ENCODE measurements at regions not wholly inside any gene's neighbourhood (a gene's known extent, or its start where the extent isn't known, plus 50 kb on each side); places are given as distances from the start of the nearest gene placed in this dataset.

- Histone ChIP-seq H3K27me3 (replicated peaks; ENCODE audit: insufficient read depth) (no peaks in the 10 kb centered on the region), H3K9me3 (no peaks in the 10 kb centered on the region), H3K36me3 (no peaks in the 10 kb centered on the region), H3K4me1 (replicated peaks) (no peaks in the 10 kb centered on the region), H3K4me3 (no peak overlapping the region), H3K27ac (no peak overlapping the region)
- TF ChIP-seq CTCF (IDR thresholded peaks at IDR 0.05): no peak
- no peak for TF ChIP-seq POLR2A (IDR thresholded peaks at IDR 0.05)
- TF ChIP-seq POLR2AphosphoS5 (IDR thresholded peaks at IDR 0.05): no peak
- 26% methylated on average over 1 of the region's 1 CpG for WGBS
- DNase-seq (ENCODE audit: low spot score): no peak
- intact Hi-C loops (cut with DNase I): no loop called here
These were observed 246.9 kb downstream of the PAPSS1 start for GRCh38 chr4:107473126-107473525.

GRCh38 chr4:107472265-107472948, 247.6 kb downstream of the PAPSS1 start:
- H3K27ac ChIP-seq: no peak overlapping the region

GRCh38 chr4:107470173-107470572, 249.9 kb downstream of the PAPSS1 start:
- no peaks in the 10 kb centered on the region for H3K36me3 ChIP-seq
- no peak overlapping the region for H3K27ac ChIP-seq
- no peak overlapping the region for H3K4me3 ChIP-seq
- intact Hi-C loops (cut with DNase I): no loop called here
- 91% methylated on average over 3 of the region's 3 CpGs for WGBS
- H3K27me3 ChIP-seq (replicated peaks; ENCODE audit: insufficient read depth): no peaks in the 10 kb centered on the region
- no peaks in the 10 kb centered on the region for H3K4me1 ChIP-seq (replicated peaks)
- H3K9me3 ChIP-seq: no peaks in the 10 kb centered on the region
- no peak for DNase-seq (ENCODE audit: low spot score)
- TF ChIP-seq POLR2A (IDR thresholded peaks at IDR 0.05): no peak
- no peak for TF ChIP-seq CTCF (IDR thresholded peaks at IDR 0.05)
- TF ChIP-seq POLR2AphosphoS5 (IDR thresholded peaks at IDR 0.05): no peak

More at GRCh38 chr4:107472265-107472948, 247.6 kb downstream of the PAPSS1 start:
- Histone ChIP-seq H3K27me3 (replicated peaks; ENCODE audit: insufficient read depth) (no peaks in the 10 kb centered on the region), H3K4me1 (replicated peaks) (no peaks in the 10 kb centered on the region), H3K36me3 (no peaks in the 10 kb centered on the region), H3K9me3 (no peaks in the 10 kb centered on the region), H3K4me3 (no peak overlapping the region)
- 90% methylated on average over 1 of the region's 1 CpG for WGBS
- intact Hi-C loops (cut with DNase I): no loop called here
- DNase-seq (ENCODE audit: low spot score): no peak
- no peak for TF ChIP-seq POLR2AphosphoS5 (IDR thresholded peaks at IDR 0.05)
- no peak for TF ChIP-seq POLR2A (IDR thresholded peaks at IDR 0.05)
- TF ChIP-seq CTCF (IDR thresholded peaks at IDR 0.05): no peak

GRCh38 chr4:107468812-107469211, 251.2 kb downstream of the PAPSS1 start:
- 56% methylated on average over 3 of the region's 3 CpGs for WGBS
- no peak for DNase-seq (ENCODE audit: low spot score)
- H3K27ac ChIP-seq: no peak overlapping the region
- no peaks in the 10 kb centered on the region for H3K27me3 ChIP-seq (replicated peaks; ENCODE audit: insufficient read depth)
- no peaks in the 10 kb centered on the region for H3K36me3 ChIP-seq
- H3K4me1 ChIP-seq (replicated peaks): no peaks in the 10 kb centered on the region
- TF ChIP-seq POLR2AphosphoS5 (IDR thresholded peaks at IDR 0.05): no peak
- TF ChIP-seq CTCF (IDR thresholded peaks at IDR 0.05): no peak
- no peak for TF ChIP-seq POLR2A (IDR thresholded peaks at IDR 0.05)
- H3K9me3 ChIP-seq: no peaks in the 10 kb centered on the region
- intact Hi-C loops (cut with DNase I): no loop called here
- H3K4me3 ChIP-seq: no peak overlapping the region

- WGBS: 96% methylated on average over 1 of the region's 1 CpG
- TF ChIP-seq CTCF (IDR thresholded peaks at IDR 0.05) (no peak), POLR2AphosphoS5 (IDR thresholded peaks at IDR 0.05) (no peak), POLR2A (IDR thresholded peaks at IDR 0.05) (no peak)
- DNase-seq (ENCODE audit: low spot score): no peak
- intact Hi-C loops (cut with DNase I): no loop called here
- Histone ChIP-seq H3K9me3 (no peaks in the 10 kb centered on the region), H3K27me3 (replicated peaks; ENCODE audit: insufficient read depth) (no peaks in the 10 kb centered on the region), H3K4me1 (replicated peaks) (no peaks in the 10 kb centered on the region), H3K36me3 (no peaks in the 10 kb centered on the region), H3K27ac (no peak overlapping the region), H3K4me3 (no peak overlapping the region)
These were observed 251.9 kb downstream of the PAPSS1 start for GRCh38 chr4:107468156-107468555.

All from prostate gland (tissue), 2 donors.